GOT3 (cell line): ENCODE measurements at regions not wholly inside any gene's neighbourhood (a gene's known extent, or its start where the extent isn't known, plus 50 kb on each side); places are given as distances from the start of the nearest gene placed in this dataset.

Experiments used
- DNase-seq: peaks from one replicate; lab custom pipeline; 2025; ENCODE audit warnings: mixed read lengths; lab: John Stamatoyannopoulos, UW

- DNase-seq, result no peak
Observed at GRCh38 chr2:30341500-30342267, 105.4 kb upstream of the LCLAT1 start.

GRCh38 chr2:30346471-30347169 is 100.4 kb upstream of the LCLAT1 start:
- DNase-seq, result no peak

GRCh38 chr2:30348825-30349224 is 98.2 kb upstream of the LCLAT1 start:
- no peak for DNase-seq

- DNase-seq, result no peak
Observed at GRCh38 chr2:30349691-30350090, 97.4 kb upstream of the LCLAT1 start.

GRCh38 chr2:30351116-30351515 is 95.9 kb upstream of the LCLAT1 start:
- DNase-seq, result no peak

GRCh38 chr2:30351949-30352348 is 95.1 kb upstream of the LCLAT1 start:
- DNase-seq, result no peak

- DNase-seq, result no peak
Observed at GRCh38 chr2:30354150-30354549, 92.9 kb upstream of the LCLAT1 start.

- no peak for DNase-seq
Observed at GRCh38 chr2:30354621-30355020, 92.4 kb upstream of the LCLAT1 start.

GRCh38 chr2:30355306-30355705 is 91.7 kb upstream of the LCLAT1 start:
- no peak for DNase-seq

- no peak for DNase-seq
Observed at GRCh38 chr2:30356071-30356470, 91.0 kb upstream of the LCLAT1 start.

GRCh38 chr2:30356776-30357175 is 90.3 kb upstream of the LCLAT1 start:
- no peak for DNase-seq

GRCh38 chr2:30358351-30358750 is 88.7 kb upstream of the LCLAT1 start:
- no peak for DNase-seq

- DNase-seq, result no peak
Observed at GRCh38 chr2:30358842-30359241, 88.2 kb upstream of the LCLAT1 start.

GRCh38 chr2:30359644-30360167 is 87.3 kb upstream of the LCLAT1 start:
- no peak for DNase-seq

- no peak for DNase-seq
Observed at GRCh38 chr2:30361751-30362394, 85.2 kb upstream of the LCLAT1 start.

- DNase-seq, result no peak
Observed at GRCh38 chr2:30362468-30363081, 84.5 kb upstream of the LCLAT1 start.

- DNase-seq, result no peak
Observed at GRCh38 chr2:30363406-30363805, 83.6 kb upstream of the LCLAT1 start.

GRCh38 chr2:30365201-30365600 is 81.8 kb upstream of the LCLAT1 start:
- no peak for DNase-seq

GRCh38 chr2:30366199-30366691 is 80.8 kb upstream of the LCLAT1 start:
- DNase-seq, result no peak

- no peak for DNase-seq
Observed at GRCh38 chr2:30367232-30368070, 79.6 kb upstream of the LCLAT1 start.

- no peak for DNase-seq
Observed at GRCh38 chr2:30368258-30368657, 78.8 kb upstream of the LCLAT1 start.
